Astrocyte of the spinal cord (primary cell): ENCODE measurements at regions not wholly inside any gene's neighbourhood (a gene's known extent, or its start where the extent isn't known, plus 50 kb on each side); places are given as distances from the start of the nearest gene placed in this dataset.

Experiments used
- DNase-seq: peaks from one replicate; pipeline ENCODE4 v3.0.0; 2011; ENCODE audit warnings: low read depth, low spot score
- H3K4me3 ChIP-seq: 2 replicates; pipeline ENCODE4 v1.5.1; 2011; ENCODE audit warnings: low read depth, mild to moderate bottlenecking, low read length, moderate library complexity
- in situ Hi-C: cut with HindIII; loops from 2 replicates; pipeline ENCODE4 v1.10.0; 2017; ENCODE audit warnings: low sequenced_read_pairs
- TF ChIP-seq, protein P1 (sequence below): IDR thresholded peaks from 2 replicates; pipeline ENCODE4 v1.5.1; 2012; ENCODE audit warnings: low read depth, mild to moderate bottlenecking, low read length, inconsistent platforms

DNA sequence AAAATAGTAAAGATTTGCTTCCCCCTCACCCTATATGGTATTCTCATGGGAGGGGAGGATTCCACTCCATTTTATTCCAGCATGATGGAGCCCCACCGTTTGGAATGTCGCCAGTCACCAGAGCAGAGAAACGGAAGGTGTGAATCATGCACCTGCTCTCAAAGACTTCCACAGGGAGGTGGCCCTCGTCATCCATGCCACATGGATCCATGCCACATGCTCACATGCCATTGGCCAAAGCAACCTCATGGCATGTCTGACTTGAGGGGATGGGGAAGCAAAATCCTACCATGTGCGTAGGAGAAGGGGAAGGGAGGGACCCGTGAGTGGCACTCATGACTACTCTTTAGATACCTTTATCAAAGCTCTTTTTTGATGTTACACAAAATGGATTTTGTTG lies 256.0 kb downstream of the SKAP2 start:
- TF ChIP-seq, protein P1, sequence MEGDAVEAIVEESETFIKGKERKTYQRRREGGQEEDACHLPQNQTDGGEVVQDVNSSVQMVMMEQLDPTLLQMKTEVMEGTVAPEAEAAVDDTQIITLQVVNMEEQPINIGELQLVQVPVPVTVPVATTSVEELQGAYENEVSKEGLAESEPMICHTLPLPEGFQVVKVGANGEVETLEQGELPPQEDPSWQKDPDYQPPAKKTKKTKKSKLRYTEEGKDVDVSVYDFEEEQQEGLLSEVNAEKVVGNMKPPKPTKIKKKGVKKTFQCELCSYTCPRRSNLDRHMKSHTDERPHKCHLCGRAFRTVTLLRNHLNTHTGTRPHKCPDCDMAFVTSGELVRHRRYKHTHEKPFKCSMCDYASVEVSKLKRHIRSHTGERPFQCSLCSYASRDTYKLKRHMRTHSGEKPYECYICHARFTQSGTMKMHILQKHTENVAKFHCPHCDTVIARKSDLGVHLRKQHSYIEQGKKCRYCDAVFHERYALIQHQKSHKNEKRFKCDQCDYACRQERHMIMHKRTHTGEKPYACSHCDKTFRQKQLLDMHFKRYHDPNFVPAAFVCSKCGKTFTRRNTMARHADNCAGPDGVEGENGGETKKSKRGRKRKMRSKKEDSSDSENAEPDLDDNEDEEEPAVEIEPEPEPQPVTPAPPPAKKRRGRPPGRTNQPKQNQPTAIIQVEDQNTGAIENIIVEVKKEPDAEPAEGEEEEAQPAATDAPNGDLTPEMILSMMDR, result no peak
- DNase-seq, result no peak
- no peak overlapping the region for H3K4me3 ChIP-seq
- in situ Hi-C loops, result no loop called here

DNA sequence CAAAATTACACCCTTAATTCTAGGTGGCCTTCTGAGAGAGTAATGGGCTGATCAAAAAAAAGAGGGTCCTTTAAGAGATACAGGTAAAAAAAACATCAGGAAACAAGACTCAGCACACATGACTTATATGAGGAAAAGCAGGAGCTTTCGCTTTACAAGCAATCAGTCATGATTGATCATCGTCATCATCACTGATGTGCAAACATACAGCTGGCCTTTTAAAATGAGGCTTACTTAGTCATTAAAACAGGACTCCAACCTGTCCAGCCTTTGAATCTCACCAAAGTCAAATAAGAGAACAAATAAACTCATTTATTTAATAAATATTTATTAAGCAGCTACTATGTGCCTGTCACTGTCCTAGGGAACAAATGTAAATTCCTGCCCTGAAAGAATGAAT lies 255.3 kb downstream of the SKAP2 start:
- TF ChIP-seq, protein P1, result no peak
- DNase-seq, result no peak
- in situ Hi-C loops, result no loop called here
- H3K4me3 ChIP-seq, result no peak overlapping the region

DNA sequence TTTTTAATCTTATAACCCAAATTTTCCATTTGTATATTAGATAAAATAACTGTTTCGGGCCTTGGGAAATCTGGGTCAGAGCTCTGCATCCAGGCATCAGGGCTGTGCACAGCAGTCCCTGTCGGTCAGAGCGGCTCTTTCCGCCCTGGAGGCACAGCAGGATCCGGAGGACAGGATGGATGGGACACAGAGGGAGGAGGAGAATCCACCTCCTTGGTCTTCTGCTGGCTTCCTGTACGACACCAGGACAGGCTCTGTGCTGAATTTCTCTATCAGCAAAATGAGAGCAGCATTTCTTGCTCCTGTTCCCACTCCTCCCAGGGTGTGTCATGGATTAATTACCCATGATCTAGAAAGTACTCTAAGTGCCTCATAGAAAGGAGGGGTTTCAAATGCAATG lies 254.9 kb downstream of the SKAP2 start:
- no peak for DNase-seq
- TF ChIP-seq, protein P1, result no peak
- in situ Hi-C loops, result no loop called here
- no peak overlapping the region for H3K4me3 ChIP-seq

DNA sequence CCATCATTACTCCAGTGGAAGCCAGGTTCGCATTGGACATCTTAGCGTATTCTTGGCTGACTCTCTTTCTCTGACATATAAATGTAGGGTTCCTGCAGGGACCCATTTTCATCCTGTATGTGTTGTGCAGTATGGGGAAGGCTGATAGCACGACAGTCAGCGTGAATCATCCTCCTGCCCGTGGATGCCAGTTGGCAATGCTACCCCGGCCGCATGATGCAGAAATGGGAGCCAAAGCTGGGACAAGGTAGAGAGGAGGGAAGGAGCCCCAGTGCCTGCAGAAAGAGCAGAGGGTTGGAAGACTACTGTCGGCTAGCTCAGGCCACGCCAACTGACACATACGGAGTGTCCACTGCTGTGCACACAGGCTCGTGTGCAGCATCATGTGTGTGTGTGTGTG lies 251.6 kb downstream of the SKAP2 start:
- TF ChIP-seq, protein P1, result no peak
- no peak overlapping the region for H3K4me3 ChIP-seq
- DNase-seq, result no peak
- in situ Hi-C loops, result no loop called here

DNA sequence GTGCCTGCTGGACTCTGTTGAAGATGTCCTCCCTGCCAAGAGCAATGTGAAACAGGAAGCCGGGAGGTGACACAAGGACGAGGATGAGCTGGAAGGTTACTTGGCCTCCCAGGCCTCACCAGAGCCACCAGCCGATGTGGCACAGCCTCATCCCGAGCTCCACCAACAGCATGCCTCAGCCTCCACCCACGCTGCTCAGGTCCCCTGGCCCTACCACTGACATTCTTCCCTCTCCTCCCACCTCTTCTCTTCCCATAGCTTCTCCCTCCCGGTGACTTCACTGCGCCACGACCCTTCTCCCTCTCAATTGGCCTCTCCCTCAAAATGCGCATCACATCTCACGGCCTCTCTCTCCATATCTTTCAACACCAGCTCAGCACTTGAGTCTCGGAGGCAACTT lies 249.9 kb downstream of the SKAP2 start:
- DNase-seq, result no peak
- TF ChIP-seq, protein P1, result no peak
- in situ Hi-C loops, result no loop called here
- no peak overlapping the region for H3K4me3 ChIP-seq

DNA sequence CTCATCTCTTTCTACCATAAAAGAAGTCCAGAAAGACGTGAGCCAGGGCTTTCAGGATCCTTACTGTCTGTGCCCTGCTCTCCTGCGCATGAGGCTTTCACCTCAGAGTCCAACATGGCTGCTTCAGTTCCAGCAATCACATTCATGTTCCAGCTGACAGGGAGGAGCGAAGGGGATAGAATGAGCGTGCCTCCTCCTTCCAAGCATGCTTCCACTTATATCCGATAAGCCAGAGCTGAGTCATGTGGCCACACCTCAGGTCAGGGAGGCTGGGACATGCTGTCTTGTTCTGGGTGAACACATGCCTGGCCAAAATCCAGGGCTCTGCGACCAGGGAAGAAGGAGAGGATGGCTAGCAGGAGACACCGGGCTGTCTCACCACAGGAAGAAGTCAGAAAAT lies 248.2 kb downstream of the SKAP2 start:
- in situ Hi-C loops, result no loop called here
- no peak for DNase-seq

More for the DNA sequence above, 248.2 kb downstream of the SKAP2 start:
- no peak overlapping the region for H3K4me3 ChIP-seq
- TF ChIP-seq, protein P1, result no peak
